ENCODE measurements at regions not wholly inside any gene's neighbourhood (a gene's known extent, or its start where the extent isn't known, plus 50 kb on each side); places are given as distances from the start of the nearest gene placed in this dataset.

DNA sequence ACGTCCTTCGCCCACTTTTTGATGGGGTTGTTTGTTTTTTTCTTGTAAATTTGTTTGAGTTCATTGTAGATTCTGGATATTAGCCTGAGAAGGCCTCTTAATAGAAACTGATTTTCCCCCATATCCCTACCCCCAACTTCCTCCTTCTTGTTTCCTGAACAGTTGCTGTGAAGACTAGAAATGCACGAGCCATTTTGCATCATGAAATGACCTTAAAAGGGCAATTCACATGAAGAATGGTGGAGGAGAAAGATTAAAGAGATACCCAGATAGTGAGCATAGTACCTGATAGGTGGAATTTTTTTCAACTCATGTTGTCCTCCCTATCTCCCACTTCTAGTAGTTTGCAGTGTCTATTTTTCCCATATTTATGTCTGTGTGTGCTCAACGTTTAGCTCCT lies 55.2 kb upstream of the KCNH8 start:
- DNase-seq (ENCODE audit: low read depth): no peak
- no peak overlapping the region for H3K4me3 ChIP-seq (ENCODE audit: low read depth, low read length)
- no peak for TF ChIP-seq CTCF (IDR thresholded peaks at IDR 0.05; ENCODE audit: insufficient read depth, low read depth, low read length, missing control alignments)

- H3K4me3 ChIP-seq (ENCODE audit: low read depth, low read length): no peak overlapping the region
- DNase-seq (ENCODE audit: low read depth): no peak
- TF ChIP-seq CTCF (IDR thresholded peaks at IDR 0.05; ENCODE audit: insufficient read depth, low read depth, low read length, missing control alignments): no peak
These were observed 70.9 kb upstream of the KCNH8 start for GRCh38 chr3:19077388-19077787.

DNA sequence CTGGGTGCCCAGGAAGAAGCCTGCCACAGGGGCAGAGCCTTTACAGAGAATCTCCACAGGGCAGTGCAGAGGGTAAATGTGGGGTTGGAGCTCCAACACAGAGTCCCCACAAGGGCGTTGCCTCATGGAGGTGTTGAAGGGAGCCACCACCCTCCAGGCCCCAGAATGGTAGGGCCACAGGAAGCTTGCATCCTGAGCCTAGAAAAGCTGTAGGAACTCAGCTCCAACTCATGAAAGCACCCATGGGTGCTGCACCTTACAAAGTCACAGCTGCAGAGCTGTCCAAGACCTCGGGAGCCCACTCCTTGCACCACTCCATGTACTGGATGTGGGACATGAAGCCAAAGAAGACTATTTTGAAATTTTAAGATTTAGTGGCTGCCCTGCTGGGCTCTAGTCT lies 73.3 kb upstream of the KCNH8 start:
- TF ChIP-seq CTCF (IDR thresholded peaks at IDR 0.05; ENCODE audit: insufficient read depth, low read depth, low read length, missing control alignments): no peak
- H3K4me3 ChIP-seq (ENCODE audit: low read depth, low read length): no peak overlapping the region
- DNase-seq (ENCODE audit: low read depth): no peak

GRCh38 chr3:19074257-19074900 lies 73.9 kb upstream of the KCNH8 start:
- DNase-seq (ENCODE audit: low read depth): no peak
- no peak overlapping the region for H3K4me3 ChIP-seq (ENCODE audit: low read depth, low read length)
- TF ChIP-seq CTCF (IDR thresholded peaks at IDR 0.05; ENCODE audit: insufficient read depth, low read depth, low read length, missing control alignments): no peak

- H3K4me3 ChIP-seq (ENCODE audit: low read depth, low read length): no peak overlapping the region
- no peak for DNase-seq (ENCODE audit: low read depth)
- TF ChIP-seq CTCF (IDR thresholded peaks at IDR 0.05; ENCODE audit: insufficient read depth, low read depth, low read length, missing control alignments): no peak
These were observed 74.8 kb upstream of the KCNH8 start for GRCh38 chr3:19073341-19074105.

- no peak for DNase-seq (ENCODE audit: low read depth)
- H3K4me3 ChIP-seq (ENCODE audit: low read depth, low read length): no peak overlapping the region
- TF ChIP-seq CTCF (IDR thresholded peaks at IDR 0.05; ENCODE audit: insufficient read depth, low read depth, low read length, missing control alignments): no peak
These were observed 78.0 kb upstream of the KCNH8 start for GRCh38 chr3:19070325-19070724.
